Heart left ventricle (tissue), 13 donors: ENCODE measurements at regions not wholly inside any gene's neighbourhood (a gene's known extent, or its start where the extent isn't known, plus 50 kb on each side); places are given as distances from the start of the nearest gene placed in this dataset.

Experiments used
- POLR2A ChIP-seq, 2 donors: fragments of 450-650 bp; IDR thresholded peaks; one replicate each; pipeline ENCODE4 v1.6.1; 2017; ENCODE audit warnings: antibody characterized with exemption in 2 of 2, mild to moderate bottlenecking in 2 of 2, moderate library complexity in 2 of 2
- TF ChIP-seq, protein P1 (sequence below), 12 donors: fragments of 200-600 bp; sonication (generic) in 4 of 12; IDR thresholded peaks; one replicate each; pipeline versions ENCODE4 v1.5.0 to v1.8.0; 2018 to 2022; ENCODE audit warnings: antibody characterized with exemption in 12 of 12, mild to moderate bottlenecking in 5 of 12
- donor health status: ischemic (EF 13 %, LVEDD 7.1; RV severe dilation, severe dysfunction).
- donor health status: DM: no; HTN: yes; CAD: no.
- donor health status: DM: no; HTN: no; CAD: no.
- donor health status: ischemic (EF 25% LVEDD 6.9; RV normal size, moderate dysfunction).
- donor health status: ischemic (EF 25% LVEDD 5.7; RV mildly dilated, moderate dysfunction).
- donor health status: ischemic (EF 35%, LVEDD 5.7; RV mildly dilated, moderate dysfunction).
- donor health status: nonischemic (EF 11% LVEDD 7.7; RV severe dilation, severe dysfunction).
- donor health status: DM: yes; HTN: yes; CAD: no.
- donor health status: PGD.
- donor health status: ischemic (EF 29% LVEDD 5.4; RV normal size, mild dysfunction).
- donor health status: nonischemic (EF 23%, LVEDD 6.1; RV moderate dilation, normal function).

DNA sequence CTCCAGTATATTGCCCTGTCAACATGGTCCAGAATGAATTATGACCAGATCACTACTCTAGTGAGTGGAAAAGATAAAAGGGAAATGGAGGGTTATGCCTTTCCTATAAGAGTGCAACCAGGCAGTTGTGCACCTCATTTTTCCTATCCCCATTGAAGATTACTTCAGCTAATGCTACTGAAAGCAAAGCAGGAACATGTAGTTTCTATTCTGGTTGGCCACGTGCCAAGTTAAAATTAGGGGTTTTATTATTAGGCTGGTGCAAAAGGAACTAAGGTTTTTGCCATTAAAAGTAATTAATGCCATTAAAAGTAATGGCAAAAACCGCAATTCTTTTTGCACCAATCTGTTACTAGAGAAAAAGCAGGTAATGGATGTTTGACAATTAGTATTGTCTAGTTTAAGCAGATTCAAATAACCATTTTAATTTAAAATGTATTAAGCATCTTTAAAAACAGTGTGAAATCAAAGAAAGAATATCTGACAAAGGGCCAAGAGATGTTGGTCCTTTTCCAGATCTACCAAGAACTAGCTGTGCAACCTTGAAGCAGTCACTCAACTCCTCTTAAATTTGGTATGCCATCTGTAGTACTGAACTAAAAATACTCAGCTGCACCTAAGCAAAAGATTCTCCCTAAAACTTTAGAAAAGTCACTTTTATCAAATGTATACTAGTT lies 567.5 kb upstream of the CCDC54 start:
- no peak for TF ChIP-seq POLR2A (IDR thresholded peaks at IDR 0.05)
- TF ChIP-seq, protein P1, sequence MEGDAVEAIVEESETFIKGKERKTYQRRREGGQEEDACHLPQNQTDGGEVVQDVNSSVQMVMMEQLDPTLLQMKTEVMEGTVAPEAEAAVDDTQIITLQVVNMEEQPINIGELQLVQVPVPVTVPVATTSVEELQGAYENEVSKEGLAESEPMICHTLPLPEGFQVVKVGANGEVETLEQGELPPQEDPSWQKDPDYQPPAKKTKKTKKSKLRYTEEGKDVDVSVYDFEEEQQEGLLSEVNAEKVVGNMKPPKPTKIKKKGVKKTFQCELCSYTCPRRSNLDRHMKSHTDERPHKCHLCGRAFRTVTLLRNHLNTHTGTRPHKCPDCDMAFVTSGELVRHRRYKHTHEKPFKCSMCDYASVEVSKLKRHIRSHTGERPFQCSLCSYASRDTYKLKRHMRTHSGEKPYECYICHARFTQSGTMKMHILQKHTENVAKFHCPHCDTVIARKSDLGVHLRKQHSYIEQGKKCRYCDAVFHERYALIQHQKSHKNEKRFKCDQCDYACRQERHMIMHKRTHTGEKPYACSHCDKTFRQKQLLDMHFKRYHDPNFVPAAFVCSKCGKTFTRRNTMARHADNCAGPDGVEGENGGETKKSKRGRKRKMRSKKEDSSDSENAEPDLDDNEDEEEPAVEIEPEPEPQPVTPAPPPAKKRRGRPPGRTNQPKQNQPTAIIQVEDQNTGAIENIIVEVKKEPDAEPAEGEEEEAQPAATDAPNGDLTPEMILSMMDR (IDR thresholded peaks at IDR 0.05) = no peak
